Mesenchymal stem cell (in vitro differentiated cells and primary cell): ENCODE measurements at regions not wholly inside any gene's neighbourhood (a gene's known extent, or its start where the extent isn't known, plus 50 kb on each side); places are given as distances from the start of the nearest gene placed in this dataset.

Experiments used
- DNase-seq: peaks from one replicate; pipeline ENCODE4 v3.0.0-alpha.2; 2013
- H2AFZ ChIP-seq: one replicate; pipeline ENCODE4 v1.6.1; 2013; ENCODE audit warnings: low read depth, mild to moderate bottlenecking, control low read depth, inconsistent platforms, low read length, moderate library complexity
- H2AK5ac ChIP-seq: 2 replicates; pipeline ENCODE4 v1.6.1; 2013; ENCODE audit warnings: low read length, moderate library complexity, mild to moderate bottlenecking, inconsistent platforms; ENCODE audit not compliant: severe bottlenecking
- H2BK120ac ChIP-seq: one replicate; pipeline ENCODE4 v1.6.1; 2013; ENCODE audit warnings: low read depth, mild to moderate bottlenecking, inconsistent platforms, low read length, moderate library complexity
- H2BK12ac ChIP-seq, 2 experiments: one replicate each; pipeline ENCODE4 v1.6.1; 2013; ENCODE audit warnings: inconsistent platforms in 2 of 2, low read length in 2 of 2, mild to moderate bottlenecking in 2 of 2, moderate library complexity in 2 of 2, control low read depth in 1 of 2
- H2BK15ac ChIP-seq: one replicate; pipeline ENCODE4 v1.6.1; 2013; ENCODE audit warnings: mild to moderate bottlenecking, low read depth, inconsistent platforms; ENCODE audit not compliant: poor library complexity, severe bottlenecking
- H2BK5ac ChIP-seq: 2 replicates; pipeline ENCODE4 v1.6.1; 2013; ENCODE audit warnings: low read depth, mild to moderate bottlenecking, low read length, control low read depth, inconsistent platforms; ENCODE audit not compliant: poor library complexity, severe bottlenecking
- H3K14ac ChIP-seq, 2 experiments: one replicate each; pipeline ENCODE4 v1.6.1; 2013; ENCODE audit warnings: inconsistent platforms in 2 of 2, low read length in 2 of 2, control low read depth in 1 of 2, mild to moderate bottlenecking in 1 of 2, moderate library complexity in 1 of 2
- H3K18ac ChIP-seq, 2 experiments: one replicate each; pipeline ENCODE4 v1.6.1; 2013; ENCODE audit warnings: inconsistent platforms in 2 of 2, low read length in 2 of 2, control low read depth in 1 of 2, low read depth in 1 of 2, mild to moderate bottlenecking in 1 of 2
- H3K23ac ChIP-seq, 2 experiments: one replicate each; pipeline ENCODE4 v1.6.1; 2013; ENCODE audit warnings: inconsistent platforms in 2 of 2, low read length in 2 of 2, mild to moderate bottlenecking in 2 of 2, moderate library complexity in 2 of 2, control low read depth in 1 of 2
- H3K27ac ChIP-seq: 2 replicates; pipeline ENCODE4 v1.5.1; 2013; ENCODE audit warnings: mild to moderate bottlenecking, moderate library complexity, low read length, control low read depth, inconsistent platforms; ENCODE audit not compliant: poor library complexity, severe bottlenecking
- H3K27me3 ChIP-seq, 2 experiments: 2 replicates each; pipeline versions ENCODE4 v1.6.1 to v1.7.0; 2013; ENCODE audit warnings: low read length in 2 of 2, mild to moderate bottlenecking in 2 of 2, moderate library complexity in 2 of 2, control low read depth in 1 of 2, inconsistent platforms in 1 of 2; ENCODE audit not compliant: control insufficient read depth in 1 of 2, insufficient read depth in 1 of 2
- H3K36me3 ChIP-seq, 2 experiments: 2 replicates each; pipeline versions ENCODE4 v1.6.1 to v1.7.0; 2013; ENCODE audit warnings: low read length in 2 of 2, control low read depth in 1 of 2, inconsistent platforms in 1 of 2, low read depth in 1 of 2, mild to moderate bottlenecking in 1 of 2; ENCODE audit not compliant: insufficient read depth in 2 of 2, control insufficient read depth in 1 of 2
- H3K4ac ChIP-seq, 2 experiments: one replicate each; pipeline ENCODE4 v1.6.1; 2013; ENCODE audit warnings: inconsistent platforms in 2 of 2, low read length in 2 of 2, mild to moderate bottlenecking in 2 of 2, moderate library complexity in 2 of 2, control low read depth in 1 of 2, low read depth in 1 of 2
- H3K4me1 ChIP-seq: 2 replicates; pipeline ENCODE4 v1.6.1; 2013; ENCODE audit warnings: low read depth, low read length, control low read depth; ENCODE audit not compliant: control insufficient read depth, insufficient read depth
- H3K4me2 ChIP-seq: 2 replicates; pipeline ENCODE4 v1.6.1; 2013; ENCODE audit warnings: low read length, mild to moderate bottlenecking, inconsistent platforms; ENCODE audit not compliant: poor library complexity, severe bottlenecking
- H3K4me3 ChIP-seq, 2 experiments: 2 replicates each; pipeline versions ENCODE4 v1.5.1 to v1.7.0; 2013; ENCODE audit warnings: low read length in 2 of 2, mild to moderate bottlenecking in 2 of 2, control low read depth in 1 of 2, low read depth in 1 of 2; ENCODE audit not compliant: insufficient read depth in 1 of 2
- H3K79me1 ChIP-seq: replicated peaks from 2 replicates; pipeline ENCODE4 v1.6.1; 2013; ENCODE audit warnings: mild to moderate bottlenecking, control low read depth, low read length, inconsistent platforms; ENCODE audit not compliant: poor library complexity, severe bottlenecking
- H3K9ac ChIP-seq: 2 replicates; pipeline ENCODE4 v1.7.0; 2013; ENCODE audit warnings: mild to moderate bottlenecking, low read length, moderate library complexity
- H3K9me3 ChIP-seq: 2 replicates; pipeline ENCODE4 v1.7.0; 2013; ENCODE audit warnings: mild to moderate bottlenecking, low read length; ENCODE audit not compliant: control insufficient read depth
- H4K8ac ChIP-seq: one replicate; pipeline ENCODE4 v1.6.1; 2013; ENCODE audit warnings: inconsistent platforms, mild to moderate bottlenecking, low read length, moderate library complexity
- H4K91ac ChIP-seq: one replicate; pipeline ENCODE4 v1.6.1; 2013; ENCODE audit warnings: mild to moderate bottlenecking, low read length, inconsistent platforms
- WGBS: methylation state at CpG from one replicate; pipeline ENCODE4 v1.1.7; 2013; ENCODE audit warnings: mixed read lengths; 5-methylcytosine and 5-hydroxymethylcytosine counted together

GRCh38 chr5:110106750-110107149 is 417.0 kb downstream of the MAN2A1 start:
- no peaks in the 10 kb centered on the region for H3K4me1 ChIP-seq
- no peaks in the 10 kb centered on the region for H3K79me1 ChIP-seq
- H3K9me3 ChIP-seq = no peaks in the 10 kb centered on the region
- H4K91ac ChIP-seq = no peak overlapping the region
- no peak overlapping the region for H3K18ac ChIP-seq
- WGBS = 96% methylated on average over 1 of the region's 1 CpG
- no peak overlapping the region for H3K4me2 ChIP-seq
- no peaks in the 10 kb centered on the region for H3K36me3 ChIP-seq
- H2AFZ ChIP-seq = no peak overlapping the region
- H2BK15ac ChIP-seq = no peak overlapping the region
- no peak overlapping the region for H4K8ac ChIP-seq
- no peak overlapping the region for H2BK5ac ChIP-seq
- H3K4me3 ChIP-seq = no peak overlapping the region
- DNase-seq = no peak
- no peak overlapping the region for H3K4ac ChIP-seq
- no peak overlapping the region for H3K27ac ChIP-seq
- no peak overlapping the region for H2BK120ac ChIP-seq
- peaks cover 0 to 21% of the 10 kb centered on the region in 2 experiments for H3K27me3 ChIP-seq
- no peak overlapping the region for H3K23ac ChIP-seq
- no peak overlapping the region for H3K9ac ChIP-seq
- no peak overlapping the region for H2BK12ac ChIP-seq
- no peak overlapping the region for H3K14ac ChIP-seq
- H2AK5ac ChIP-seq = no peak overlapping the region

GRCh38 chr5:110108520-110108919 is 418.8 kb downstream of the MAN2A1 start:
- WGBS = 83% methylated on average over 2 of the region's 4 CpGs
- H2AFZ ChIP-seq = no peak overlapping the region
- H3K9ac ChIP-seq = no peak overlapping the region

GRCh38 chr5:110109667-110110066 is 419.9 kb downstream of the MAN2A1 start:
- Histone ChIP-seq H3K36me3 (no peaks in the 10 kb centered on the region), H3K79me1 (no peaks in the 10 kb centered on the region), H2BK12ac (no peak overlapping the region), H3K23ac (no peak overlapping the region), H3K4me2 (no peak overlapping the region), H3K4me1 (no peaks in the 10 kb centered on the region), H3K27me3 (peaks cover 0 to 15% of the 10 kb centered on the region in 2 experiments), H3K9me3 (no peaks in the 10 kb centered on the region), H3K4me3 (no peak overlapping the region), H4K91ac (no peak overlapping the region), H3K18ac (no peak overlapping the region), H2AFZ (no peak overlapping the region), H2AK5ac (no peak overlapping the region), H4K8ac (no peak overlapping the region), H3K9ac (no peak overlapping the region), H2BK15ac (no peak overlapping the region), H2BK5ac (no peak overlapping the region), H3K27ac (no peak overlapping the region), H2BK120ac (no peak overlapping the region), H3K4ac (no peak overlapping the region), H3K14ac (peak overlapping the region in 1 of 2 experiments; percentile 9)
- WGBS = 96% methylated on average over 3 of the region's 3 CpGs
- DNase-seq = no peak

More at GRCh38 chr5:110108520-110108919, 418.8 kb downstream of the MAN2A1 start:
- Histone ChIP-seq H2BK5ac (no peak overlapping the region), H3K27me3 (peaks cover 0 to 18% of the 10 kb centered on the region in 2 experiments), H3K9me3 (no peaks in the 10 kb centered on the region), H3K23ac (no peak overlapping the region), H2BK15ac (no peak overlapping the region), H2AK5ac (no peak overlapping the region), H2BK12ac (no peak overlapping the region), H3K14ac (no peak overlapping the region), H4K91ac (no peak overlapping the region), H3K18ac (no peak overlapping the region), H3K79me1 (no peaks in the 10 kb centered on the region), H4K8ac (no peak overlapping the region), H3K27ac (no peak overlapping the region), H3K4me2 (no peak overlapping the region), H3K4me3 (no peak overlapping the region), H3K4me1 (no peaks in the 10 kb centered on the region), H3K4ac (no peak overlapping the region), H2BK120ac (no peak overlapping the region), H3K36me3 (no peaks in the 10 kb centered on the region)
- no peak for DNase-seq

GRCh38 chr5:110112348-110112747 is 422.6 kb downstream of the MAN2A1 start:
- Histone ChIP-seq H3K27ac (no peak overlapping the region), H3K18ac (no peak overlapping the region), H3K9ac (no peak overlapping the region), H2BK15ac (no peak overlapping the region), H4K91ac (no peak overlapping the region), H3K4ac (no peak overlapping the region), H3K79me1 (no peaks in the 10 kb centered on the region), H3K14ac (no peak overlapping the region), H2AFZ (no peak overlapping the region), H4K8ac (no peak overlapping the region), H2BK120ac (no peak overlapping the region), H3K27me3 (peaks cover 0 to 4% of the 10 kb centered on the region in 2 experiments), H2BK12ac (no peak overlapping the region), H3K4me3 (no peak overlapping the region), H3K36me3 (no peaks in the 10 kb centered on the region), H3K23ac (no peak overlapping the region), H3K9me3 (peaks cover 10% of the 10 kb centered on the region), H3K4me1 (no peaks in the 10 kb centered on the region), H3K4me2 (no peak overlapping the region), H2BK5ac (no peak overlapping the region), H2AK5ac (no peak overlapping the region)
- DNase-seq = no peak
